GM03348 (cell line): ENCODE measurements at regions not wholly inside any gene's neighbourhood (a gene's known extent, or its start where the extent isn't known, plus 50 kb on each side); places are given as distances from the start of the nearest gene placed in this dataset.
"Not testable (repeated sequence)": the region's sequence is repeated elsewhere in the genome, so short reads cannot be mapped to it uniquely, and the experiment has no call there.

ENCODE experiments used
- DNase-seq: peaks from one replicate; pipeline ENCODE4 v3.0.0; 2012; ENCODE audit warnings: low spot score

- no peak for DNase-seq
These were observed 57.3 kb downstream of the MED10 start for GRCh38 chr5:6321078-6321477.

- DNase-seq: no peak
These were observed 59.2 kb downstream of the MED10 start for GRCh38 chr5:6319116-6319515.

- DNase-seq: no peak
These were observed 61.1 kb downstream of the MED10 start for GRCh38 chr5:6317116-6317798.

- DNase-seq: no peak
These were observed 62.8 kb downstream of the MED10 start for GRCh38 chr5:6315580-6315979.

- no peak for DNase-seq
These were observed 66.5 kb downstream of the MED10 start for GRCh38 chr5:6311568-6312501.

- no peak for DNase-seq
These were observed 68.4 kb downstream of the MED10 start for GRCh38 chr5:6309949-6310348.

GRCh38 chr5:6308683-6309082 lies 69.7 kb downstream of the MED10 start:
- no peak for DNase-seq

GRCh38 chr5:6307304-6307703 lies 71.0 kb downstream of the MED10 start:
- no peak for DNase-seq

GRCh38 chr5:6305853-6306252 lies 72.5 kb downstream of the MED10 start:
- no peak for DNase-seq

- DNase-seq: no peak
These were observed 75.7 kb downstream of the MED10 start for GRCh38 chr5:6302684-6303083.

GRCh38 chr5:6302075-6302474 lies 76.3 kb downstream of the MED10 start:
- DNase-seq: no peak

GRCh38 chr5:6296524-6296923 lies 81.8 kb downstream of the MED10 start:
- DNase-seq: no peak

GRCh38 chr5:6291961-6292360 lies 86.4 kb downstream of the MED10 start:
- no peak for DNase-seq

- DNase-seq: no peak
These were observed 89.1 kb downstream of the MED10 start for GRCh38 chr5:6289239-6289638.

- DNase-seq: no peak
These were observed 91.2 kb downstream of the MED10 start for GRCh38 chr5:6287176-6287575.

- no peak for DNase-seq
These were observed 91.9 kb downstream of the MED10 start for GRCh38 chr5:6286404-6286803.

GRCh38 chr5:6284491-6284890 lies 93.9 kb downstream of the MED10 start:
- DNase-seq: not testable (repeated sequence)

- no peak for DNase-seq
These were observed 96.0 kb downstream of the MED10 start for GRCh38 chr5:6282352-6282751.

GRCh38 chr5:6281818-6282217 lies 96.5 kb downstream of the MED10 start:
- no peak for DNase-seq

GRCh38 chr5:6280425-6281100 lies 97.8 kb downstream of the MED10 start:
- no peak for DNase-seq

- DNase-seq: no peak
These were observed 98.7 kb downstream of the MED10 start for GRCh38 chr5:6279607-6280006.

GRCh38 chr5:6274846-6275543 lies 103.4 kb downstream of the MED10 start:
- no peak for DNase-seq
